Head of caudate nucleus (tissue), 42 donors: ENCODE measurements at regions not wholly inside any gene's neighbourhood (a gene's known extent, or its start where the extent isn't known, plus 50 kb on each side); places are given as distances from the start of the nearest gene placed in this dataset.

Source experiments
- DNase-seq, 42 donors: peaks; one replicate each; pipeline versions ENCODE4 v3.0.0 to v3.0.0-alpha.2; 2020 to 2021; ENCODE audit warnings: mixed read lengths in 7 of 42
- intact Hi-C: fragments of 100-400 bp; cut with DNase I; formaldehyde crosslinking; loops from one replicate; pipeline ENCODE4 v1.15.0; 2022

DNA sequence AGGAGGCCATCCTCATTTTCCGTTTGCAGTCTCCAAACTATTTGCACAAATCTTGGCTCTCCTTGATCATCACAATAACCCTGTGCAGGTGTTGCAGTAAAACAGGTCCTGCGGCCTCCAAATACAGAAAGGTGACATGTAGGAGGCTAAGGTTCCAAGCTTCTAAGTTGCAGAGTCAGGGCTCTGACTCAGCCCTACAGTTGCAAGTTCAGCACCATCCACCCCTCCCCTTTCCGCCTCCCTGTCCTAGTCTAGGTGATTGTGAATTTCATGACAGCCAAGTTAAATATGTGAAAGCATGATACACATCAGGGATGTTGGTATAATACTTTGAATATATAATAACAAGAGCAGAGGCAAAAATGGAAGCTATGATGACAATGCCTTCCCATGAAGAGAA lies 317.3 kb upstream of the CDH4 start:
- intact Hi-C loops, result no loop called here
- peak in 30 of 42 donors; percentile 6 to 79 (median 42) for DNase-seq

DNA sequence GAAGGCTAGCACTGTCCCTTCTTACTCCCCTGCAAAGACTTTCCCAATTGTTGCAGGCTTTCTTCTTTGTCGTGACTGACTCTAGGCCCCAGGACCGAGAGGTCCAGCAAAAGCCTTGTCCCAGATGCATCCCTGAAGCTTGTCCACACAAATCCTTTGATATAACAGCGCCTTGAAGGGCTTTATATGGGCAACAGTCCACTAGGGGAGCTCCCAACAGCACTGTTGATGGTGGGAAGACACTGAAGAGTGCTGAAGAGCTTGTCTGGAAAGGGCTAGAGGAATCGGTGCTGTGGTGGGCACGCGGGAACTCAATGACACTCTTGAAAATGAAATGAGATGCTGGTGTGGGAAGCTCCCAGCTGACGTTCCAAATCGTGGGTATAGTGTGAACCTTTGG lies 316.1 kb upstream of the CDH4 start:
- DNase-seq, result peak in 1 of 42 donors; percentile 14
- intact Hi-C loops, result no loop called here

DNA sequence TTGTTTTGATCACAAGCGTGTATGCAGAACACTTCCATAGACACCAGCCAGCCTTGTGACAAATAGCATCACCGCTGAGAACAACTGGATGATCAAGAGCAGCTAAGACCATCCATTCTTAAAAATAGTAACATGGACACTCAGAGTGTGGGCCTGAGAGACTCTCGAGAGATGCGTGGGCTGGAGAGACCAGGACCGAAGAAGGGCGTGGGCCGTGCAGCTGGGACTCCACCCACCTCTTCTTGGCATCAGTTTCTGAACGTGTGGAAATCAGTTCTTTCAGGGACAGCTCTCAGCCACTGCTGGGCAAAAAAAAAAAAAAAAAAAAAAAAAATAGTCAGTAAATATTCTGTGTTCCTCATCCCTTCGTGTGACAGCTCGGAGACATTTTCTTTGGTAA lies 314.5 kb upstream of the CDH4 start:
- intact Hi-C loops, result no loop called here
- peak in 1 of 42 donors; percentile 28 for DNase-seq

DNA sequence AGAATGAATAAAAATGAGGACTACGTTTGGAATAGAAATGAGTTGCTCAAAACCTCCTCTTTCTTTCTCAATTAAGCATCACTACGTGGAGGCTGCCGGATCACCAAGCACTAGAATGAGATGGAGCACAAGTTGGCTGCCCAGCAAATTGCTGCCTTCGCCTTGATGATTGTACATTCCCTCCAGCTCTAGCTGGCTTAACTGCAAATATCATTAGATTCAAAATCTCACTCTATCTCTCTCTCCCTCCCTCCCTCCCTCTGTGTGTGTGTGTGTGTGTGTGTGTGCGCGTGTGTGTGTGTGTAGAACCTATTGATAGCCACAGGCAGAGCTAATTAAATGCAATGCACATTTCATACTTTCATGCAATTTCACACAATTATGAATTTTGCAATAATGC lies 310.7 kb upstream of the CDH4 start:
- no peak for DNase-seq
- intact Hi-C loops, result no loop called here

DNA sequence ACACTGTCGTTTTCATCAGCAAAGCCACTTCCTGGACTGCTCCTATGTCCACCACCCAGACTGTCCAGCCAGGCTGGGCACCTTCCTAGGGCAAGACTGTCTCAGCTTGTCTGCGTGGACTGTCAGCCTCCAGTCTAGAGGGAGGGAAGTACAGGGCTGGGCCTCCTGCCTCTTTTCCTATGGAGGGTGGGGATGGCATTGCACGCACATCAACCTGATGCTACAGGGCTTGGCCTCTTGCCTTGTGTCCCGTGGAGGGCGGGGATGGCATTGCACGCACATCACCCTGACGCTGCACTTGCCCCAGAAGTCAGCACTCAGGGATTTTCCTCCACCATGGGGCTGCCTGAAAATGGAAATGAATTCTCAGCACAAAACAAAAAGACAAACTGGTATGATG lies 304.2 kb upstream of the CDH4 start:
- DNase-seq, result no peak
- intact Hi-C loops, result no loop called here

DNA sequence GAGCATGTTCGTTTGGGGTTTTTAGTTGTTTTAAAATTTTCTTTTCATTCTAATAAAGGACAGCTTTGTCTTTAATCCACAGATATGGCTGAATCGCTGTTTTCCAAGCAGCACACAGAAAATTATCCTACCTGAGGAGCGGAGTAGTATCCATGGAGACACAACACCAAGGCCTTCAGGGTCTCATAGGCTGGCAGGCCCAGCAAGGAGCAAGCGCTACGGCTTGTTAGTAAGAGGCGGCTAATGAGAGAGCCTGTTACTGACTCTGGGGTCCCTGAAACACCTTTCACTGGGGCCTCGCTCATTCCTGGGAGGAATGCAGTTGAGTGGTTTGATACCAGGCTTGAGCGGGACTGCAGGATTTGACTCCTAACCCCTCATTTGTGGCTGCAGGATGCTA lies 303.8 kb upstream of the CDH4 start:
- DNase-seq, result no peak
- intact Hi-C loops, result no loop called here

DNA sequence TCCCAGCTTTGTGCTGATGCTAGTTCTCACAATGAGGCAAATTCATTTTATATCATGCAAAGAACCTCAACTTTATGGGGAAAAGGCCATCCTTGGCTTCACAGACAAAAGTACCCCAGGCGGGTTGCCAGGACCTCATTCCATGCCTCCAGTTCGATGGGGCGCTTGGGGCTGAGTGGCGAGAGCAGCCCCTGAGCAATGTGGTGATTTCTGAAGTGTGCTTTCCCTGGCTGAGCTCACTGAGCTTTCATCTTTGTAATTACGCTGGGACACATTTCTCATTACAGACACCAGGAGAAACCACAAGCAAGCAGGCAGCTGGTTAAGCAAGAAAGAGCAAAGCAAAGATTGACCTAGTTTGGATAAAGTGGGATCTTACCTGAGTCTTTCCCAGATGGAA lies 301.5 kb upstream of the CDH4 start:
- DNase-seq, result peak in 1 of 42 donors; percentile 18
- intact Hi-C loops, result no loop called here

DNA sequence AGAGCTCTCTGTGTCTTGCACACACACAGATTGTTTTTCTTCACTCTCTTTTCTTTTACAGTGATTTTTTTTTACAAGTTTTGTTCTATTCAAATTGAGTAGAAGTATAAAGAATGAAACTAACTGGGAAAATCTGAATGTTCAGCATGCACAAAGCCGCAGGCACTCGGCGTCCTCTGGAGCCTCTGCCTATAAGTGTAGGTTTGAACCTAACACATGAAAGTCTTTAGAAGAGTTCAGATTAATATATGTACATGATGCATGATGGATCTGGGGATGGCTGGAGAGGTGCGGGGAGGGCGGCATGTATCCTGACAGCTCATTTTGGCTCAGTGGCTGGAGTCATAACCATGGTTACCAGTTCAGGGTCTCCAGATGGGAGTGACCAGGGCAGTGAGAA lies 301.1 kb upstream of the CDH4 start:
- peak in 1 of 42 donors; percentile 16 for DNase-seq
- intact Hi-C loops, result no loop called here

DNA sequence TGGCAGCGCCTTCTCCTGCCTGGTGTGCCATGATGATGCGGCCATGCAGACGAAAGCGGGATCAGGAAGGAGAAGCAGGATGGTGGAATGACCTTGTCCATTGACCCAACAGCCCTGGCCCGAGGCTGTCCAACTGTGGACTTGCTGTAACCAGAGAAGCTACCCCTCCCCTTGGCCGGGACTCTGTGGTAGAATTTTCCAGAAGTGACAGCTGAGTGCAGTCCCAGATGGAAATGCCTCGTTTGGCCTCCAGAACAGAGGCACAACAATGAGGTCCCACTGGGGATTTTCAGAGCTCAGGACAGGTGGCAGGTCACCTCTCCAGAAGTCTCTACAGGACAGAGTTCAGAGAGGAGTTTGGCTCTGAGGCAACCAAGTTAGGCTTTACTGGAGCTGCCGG lies 299.2 kb upstream of the CDH4 start:
- no peak for DNase-seq
- intact Hi-C loops, result no loop called here

DNA sequence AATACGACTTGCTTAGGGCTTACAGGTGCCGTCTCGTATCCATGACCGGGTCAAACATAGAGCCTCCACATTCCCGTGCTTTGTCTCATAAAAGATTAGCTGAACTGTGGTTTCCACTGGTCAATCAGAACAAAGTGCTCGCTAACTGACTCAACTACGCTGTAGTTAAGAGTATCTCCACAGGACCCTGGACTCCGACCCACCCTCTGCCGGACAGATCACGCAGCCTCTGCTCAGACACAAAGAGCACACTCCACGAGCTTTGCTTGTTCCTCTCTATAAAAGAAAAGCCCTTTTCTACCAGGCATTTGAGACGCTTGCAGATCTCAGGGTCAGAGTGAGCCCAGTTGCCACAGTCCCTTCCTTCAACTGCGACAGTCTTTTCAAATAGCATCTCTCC lies 298.7 kb upstream of the CDH4 start:
- intact Hi-C loops, result no loop called here
- DNase-seq, result no peak

DNA sequence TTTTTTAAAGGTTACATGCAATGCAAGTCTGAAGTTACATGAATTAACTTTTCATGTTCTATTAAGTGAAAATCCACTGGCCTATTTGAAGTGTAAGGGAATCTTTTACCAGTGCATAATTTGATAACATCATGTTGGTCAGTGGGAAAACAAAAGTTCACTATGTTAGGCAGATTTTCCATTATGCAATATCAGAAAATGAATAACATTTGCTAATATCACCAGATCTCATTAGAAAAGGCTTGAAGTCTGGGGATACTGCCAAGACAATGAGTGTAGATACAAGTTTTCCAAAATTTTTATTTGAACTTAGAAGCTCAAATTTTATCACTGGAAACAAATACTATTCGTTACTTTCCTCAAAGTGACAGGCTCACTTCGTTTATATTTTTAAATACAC lies 296.4 kb upstream of the CDH4 start:
- no peak for DNase-seq
- intact Hi-C loops, result no loop called here

DNA sequence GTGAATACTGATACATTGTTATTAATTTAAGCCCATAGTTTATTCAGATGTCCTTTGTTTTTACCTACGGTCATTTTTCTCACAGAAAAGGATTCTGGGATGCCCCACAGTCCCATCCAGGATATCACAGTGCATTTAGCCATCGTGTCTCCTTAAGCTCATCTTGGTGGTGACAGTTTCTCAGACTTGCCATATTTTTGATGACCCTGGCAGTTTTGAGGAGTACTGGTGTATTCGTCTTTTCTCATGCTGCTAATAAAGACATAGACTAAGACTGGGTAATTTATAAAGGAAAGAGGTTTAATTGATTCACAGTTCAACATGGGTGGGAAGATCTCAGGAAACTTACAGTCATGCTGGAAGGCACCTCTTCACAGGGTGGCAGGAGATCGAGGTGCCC lies 295.9 kb upstream of the CDH4 start:
- intact Hi-C loops, result no loop called here
- DNase-seq, result no peak

DNA sequence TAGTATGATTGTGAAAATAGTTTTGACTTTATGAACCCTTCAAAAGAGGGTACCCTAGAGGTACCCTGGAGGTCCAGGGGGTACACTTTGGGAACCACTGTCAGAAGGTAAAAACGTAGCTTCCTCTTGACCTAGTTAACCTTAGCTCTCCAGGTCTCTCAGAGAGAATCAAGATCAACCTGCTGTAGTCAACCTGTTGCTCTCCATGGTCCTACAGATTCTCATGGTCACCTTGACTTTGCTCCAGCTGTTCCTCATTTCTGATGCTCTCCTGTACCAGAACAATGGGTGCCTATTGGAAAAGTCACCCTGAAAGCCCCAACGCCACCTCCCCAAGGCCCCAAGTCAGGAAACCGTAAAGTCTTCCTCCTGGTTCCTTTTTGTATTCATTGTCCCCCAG lies 294.4 kb upstream of the CDH4 start:
- intact Hi-C loops, result no loop called here
- no peak for DNase-seq

DNA sequence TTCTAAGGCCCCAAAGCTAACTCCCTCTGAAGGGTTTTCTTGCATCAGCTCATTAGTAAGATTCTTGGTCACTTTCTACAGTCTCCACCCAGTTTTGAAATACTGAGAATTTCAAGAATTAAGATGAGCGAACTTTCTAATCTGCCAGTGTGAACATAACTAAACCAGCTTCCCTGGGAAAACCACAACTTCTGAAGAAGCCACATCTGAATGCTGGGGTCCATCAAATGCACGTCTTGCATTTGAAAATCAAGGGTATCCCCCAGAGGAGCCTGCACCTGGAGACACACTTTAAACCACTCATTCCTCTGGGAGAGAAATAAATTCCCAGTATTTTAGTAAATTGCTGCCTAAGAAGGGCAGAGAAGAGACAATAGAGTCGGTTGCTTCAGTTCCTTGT lies 292.1 kb upstream of the CDH4 start:
- no peak for DNase-seq
- intact Hi-C loops, result no loop called here

DNA sequence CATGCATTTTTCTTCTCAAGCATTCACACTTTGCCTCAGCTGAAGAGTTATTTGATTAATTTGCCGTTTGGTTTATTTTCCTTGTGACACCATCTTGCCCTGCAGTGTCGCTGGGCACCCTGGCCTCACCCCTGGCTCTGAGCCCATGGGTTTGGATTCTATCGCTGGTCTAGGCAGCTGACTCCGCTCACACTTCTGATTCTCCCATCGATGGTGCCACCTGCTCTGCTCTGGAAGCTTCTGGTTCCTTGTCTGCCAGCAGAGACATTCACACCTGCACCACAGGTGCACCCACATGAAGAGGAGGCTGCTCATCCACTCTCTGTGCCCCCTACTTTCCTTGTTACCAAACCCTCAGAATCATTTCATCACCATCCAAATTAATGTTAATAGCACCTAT lies 291.6 kb upstream of the CDH4 start:
- intact Hi-C loops, result no loop called here
- peak in 1 of 42 donors; percentile 27 for DNase-seq

DNA sequence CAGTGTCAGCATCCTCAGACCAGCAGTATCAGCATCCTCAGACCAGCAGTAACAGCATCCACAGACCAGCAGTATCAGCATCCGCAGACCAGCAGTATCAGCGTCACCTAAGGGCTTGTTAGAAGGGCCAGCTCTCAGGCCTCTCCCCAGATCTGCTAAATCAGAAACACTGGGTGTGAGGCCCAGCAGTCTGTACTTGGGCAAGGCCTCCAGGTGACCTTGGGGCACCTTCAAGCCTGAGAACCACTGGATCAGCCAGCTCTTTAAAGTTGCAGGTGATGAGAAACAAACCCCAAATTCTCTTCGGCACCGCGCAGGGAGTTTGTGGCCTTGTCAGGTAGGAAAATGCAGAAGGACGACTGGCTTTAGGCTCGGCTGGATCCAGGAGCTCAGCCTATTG lies 290.5 kb upstream of the CDH4 start:
- intact Hi-C loops, result no loop called here
- DNase-seq, result peak in 2 of 42 donors; percentile 14 to 33

DNA sequence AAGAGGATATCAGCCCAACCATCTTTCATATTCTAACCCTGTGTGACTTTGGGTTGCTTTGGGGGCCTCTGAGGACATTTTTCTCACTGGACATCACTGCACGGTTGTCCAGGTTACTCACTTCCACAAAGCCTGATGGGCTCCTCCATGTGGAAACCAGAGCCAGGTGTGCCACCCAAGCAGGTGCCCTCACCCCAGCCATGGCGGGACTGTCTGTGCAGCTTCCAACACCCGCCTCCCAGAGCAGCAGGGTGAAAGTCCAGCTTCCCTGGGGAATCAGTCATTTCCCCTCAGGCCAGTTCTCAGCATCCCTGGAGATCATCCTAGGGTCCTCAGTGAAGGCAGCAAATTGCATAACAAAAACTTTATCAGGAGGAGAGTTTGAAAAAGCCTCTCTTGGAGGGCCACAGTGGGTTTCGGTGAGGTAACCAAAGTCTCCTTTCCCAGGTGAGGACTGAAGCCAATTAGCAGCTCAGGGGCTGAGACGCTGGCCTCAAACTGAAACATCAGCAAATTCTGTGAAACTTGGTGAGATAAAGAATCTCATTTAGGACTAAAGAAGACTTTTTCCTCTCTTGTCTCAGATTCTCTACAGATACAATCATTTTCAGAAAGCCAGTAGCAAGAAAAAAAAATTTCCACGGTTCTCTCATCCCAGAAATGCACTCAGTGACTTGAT lies 289.6 kb upstream of the CDH4 start:
- DNase-seq, result peak in 2 of 42 donors; percentile 26 to 28
- intact Hi-C loops, result no loop called here

DNA sequence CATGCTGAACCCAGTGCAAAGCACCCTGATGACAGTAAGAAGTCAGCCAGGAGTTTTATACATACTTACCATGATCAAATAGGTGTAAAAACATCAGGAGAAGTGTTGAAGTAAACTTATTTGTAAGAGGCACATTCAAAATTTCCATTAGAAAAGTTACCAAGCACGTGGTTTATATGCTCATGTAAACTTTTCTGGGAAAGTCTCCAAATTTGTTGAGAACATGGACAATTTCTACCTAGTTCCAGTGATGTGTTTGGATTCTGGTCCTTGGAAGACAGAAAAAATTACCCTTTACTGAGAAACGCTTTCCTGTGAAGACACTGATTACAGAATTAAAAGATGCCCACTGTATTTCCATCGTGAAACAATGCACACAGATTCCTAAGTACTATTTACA lies 288.9 kb upstream of the CDH4 start:
- intact Hi-C loops, result no loop called here
- DNase-seq, result no peak

DNA sequence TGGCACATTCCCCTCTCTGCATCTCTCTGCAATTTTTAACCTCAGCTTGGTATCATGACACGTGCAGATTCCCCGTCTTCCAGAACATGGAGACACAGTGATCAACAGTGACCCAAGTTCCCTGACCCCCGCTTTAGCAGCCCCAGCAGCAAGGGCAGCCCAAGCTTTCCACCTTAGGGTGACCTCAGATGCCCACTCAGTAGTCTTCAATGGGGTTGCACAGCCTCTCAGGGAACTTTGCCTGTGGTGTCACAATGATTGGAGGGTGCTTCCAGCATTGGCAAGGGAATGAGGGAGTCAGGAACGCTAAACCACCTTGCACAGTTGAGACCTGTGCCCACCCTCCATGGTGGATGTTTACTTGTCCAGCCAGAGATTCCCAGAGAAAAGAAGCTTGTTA lies 287.1 kb upstream of the CDH4 start:
- peak in 1 of 42 donors; percentile 24 for DNase-seq
- intact Hi-C loops, result no loop called here

DNA sequence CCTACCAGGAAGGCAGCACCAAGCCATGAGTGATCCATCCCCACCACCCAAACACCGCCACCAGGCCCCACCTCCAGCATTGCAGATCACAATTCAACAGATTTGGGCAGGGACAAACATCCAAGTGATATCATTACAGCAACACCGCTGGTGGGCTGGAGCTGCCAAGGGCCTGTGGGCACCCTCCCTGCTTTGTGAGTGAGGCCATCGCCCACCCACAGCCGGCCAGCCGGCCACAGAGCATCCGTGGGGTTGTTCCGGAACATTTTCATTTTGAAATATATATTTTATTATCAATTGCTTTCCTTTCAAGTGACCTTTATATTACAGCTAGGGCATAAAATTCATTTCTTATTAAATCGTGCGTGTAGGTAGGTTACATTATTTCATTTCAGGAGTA lies 286.0 kb upstream of the CDH4 start:
- intact Hi-C loops, result no loop called here
- DNase-seq, result peak in 1 of 42 donors; percentile 23

DNA sequence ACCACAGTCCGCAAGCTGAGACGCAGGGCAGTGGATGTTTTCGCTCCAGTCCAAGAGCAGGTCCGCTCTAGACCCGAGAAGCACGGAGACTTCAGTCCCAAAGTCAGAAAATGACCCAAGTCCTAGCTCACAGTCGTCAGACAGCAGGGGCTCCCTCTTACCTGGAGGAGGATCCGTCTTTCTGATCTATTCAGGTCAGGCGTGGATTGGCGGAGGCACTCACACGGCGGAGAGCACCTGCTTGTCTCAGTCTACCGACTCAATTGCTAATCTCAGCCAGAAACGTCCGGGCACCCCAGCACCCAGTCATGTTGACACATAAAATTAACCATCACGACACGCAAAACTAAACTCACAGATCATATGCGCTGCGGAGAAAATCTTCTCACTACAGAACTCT lies 285.3 kb upstream of the CDH4 start:
- intact Hi-C loops, result no loop called here

More for the DNA sequence above, 285.3 kb upstream of the CDH4 start:
- DNase-seq, result peak in 1 of 42 donors; percentile 32
